GM23338 (cell line): ENCODE measurements at regions not wholly inside any gene's neighbourhood (a gene's known extent, or its start where the extent isn't known, plus 50 kb on each side); places are given as distances from the start of the nearest gene placed in this dataset.

Source experiments
- ATAC-seq: fragments of 200-7000 bp; cut with Tn5 transposase; 3 replicates; pipeline ENCODE4 v1.9.1; 2020
- DNase-seq: peaks from one replicate; pipeline ENCODE4 v3.0.0-alpha.2; 2015; ENCODE audit warnings: low spot score
- H2AFZ ChIP-seq: fragments of 200-600 bp; sonication (generic); 2 replicates; pipeline ENCODE4 v1.8.0; 2016; ENCODE audit warnings: antibody characterized with exemption, mild to moderate bottlenecking, moderate library complexity
- H3F3A ChIP-seq: fragments of 200-600 bp; sonication (generic); replicated peaks from 2 replicates; pipeline ENCODE4 v1.8.0; 2017; ENCODE audit warnings: antibody characterized with exemption, mixed run types, low read depth
- H3K27ac ChIP-seq: fragments of 200-600 bp; sonication (generic); 2 replicates; pipeline ENCODE4 v1.6.1; 2016; ENCODE audit warnings: low read depth
- H3K27me3 ChIP-seq: fragments of 200-600 bp; sonication (generic); 2 replicates; pipeline ENCODE4 v1.8.0; 2016; ENCODE audit warnings: mild to moderate bottlenecking, mixed run types, moderate library complexity; ENCODE audit not compliant: insufficient read depth
- H3K36me3 ChIP-seq: fragments of 200-600 bp; sonication (generic); 2 replicates; pipeline ENCODE4 v1.8.0; 2016; ENCODE audit warnings: mild to moderate bottlenecking; ENCODE audit not compliant: insufficient read depth
- H3K4me1 ChIP-seq: fragments of 200-600 bp; sonication (generic); 2 replicates; pipeline ENCODE4 v1.8.0; 2016; ENCODE audit warnings: mild to moderate bottlenecking, moderate library complexity; ENCODE audit not compliant: insufficient read depth
- H3K4me2 ChIP-seq: fragments of 200-600 bp; sonication (generic); 2 replicates; pipeline ENCODE4 v1.7.1; 2017; ENCODE audit warnings: mixed run types
- H3K4me3 ChIP-seq: fragments of 200-600 bp; sonication (generic); 2 replicates; pipeline ENCODE4 v1.6.1; 2016; ENCODE audit warnings: mixed run types
- H3K79me2 ChIP-seq: fragments of 200-600 bp; sonication (generic); replicated peaks from 2 replicates; pipeline ENCODE4 v1.8.0; 2017; ENCODE audit warnings: mild to moderate bottlenecking; ENCODE audit not compliant: insufficient read depth
- H3K9me2 ChIP-seq: fragments of 200-600 bp; sonication (generic); 2 replicates; pipeline ENCODE4 v1.8.0; 2017; ENCODE audit not compliant: insufficient read depth
- H4K20me1 ChIP-seq: fragments of 200-600 bp; sonication (generic); replicated peaks from 2 replicates; pipeline ENCODE4 v1.8.0; 2017; ENCODE audit warnings: mild to moderate bottlenecking; ENCODE audit not compliant: insufficient read depth
- H3K27ac Mint-ChIP-seq: 2 replicates; pipeline ENCODE4 v1.8.0; 2020; ENCODE audit warnings: inconsistent platforms, mild to moderate bottlenecking, moderate library complexity, mixed read lengths
- H3K27me3 Mint-ChIP-seq: 3 replicates; pipeline ENCODE4 v1.8.0; 2022; ENCODE audit warnings: low read depth, mild to moderate bottlenecking, moderate library complexity, mixed read lengths, inconsistent platforms; ENCODE audit not compliant: insufficient read depth, poor library complexity
- H3K36me3 Mint-ChIP-seq: 3 replicates; pipeline ENCODE4 v1.8.0; 2021; ENCODE audit warnings: low read depth, mild to moderate bottlenecking, inconsistent platforms, moderate library complexity, mixed read lengths
- H3K4me1 Mint-ChIP-seq: 3 replicates; pipeline ENCODE4 v1.8.0; 2020; ENCODE audit warnings: mild to moderate bottlenecking, inconsistent platforms, mixed read lengths
- H3K4me3 Mint-ChIP-seq: 3 replicates; pipeline ENCODE4 v1.8.0; 2021; ENCODE audit warnings: moderate library complexity, mild to moderate bottlenecking, inconsistent platforms, mixed read lengths
- H3K9me3 Mint-ChIP-seq: 3 replicates; pipeline ENCODE4 v1.8.0; 2020; ENCODE audit warnings: moderate library complexity, mild to moderate bottlenecking, inconsistent platforms, mixed read lengths
- CREB1 ChIP-seq: fragments of 250-450 bp; sonication (Bioruptor Pico); IDR thresholded peaks from 2 replicates; pipeline ENCODE4 v1.5.0; 2020; ENCODE audit warnings: low read depth, mild to moderate bottlenecking, moderate library complexity
- CTCF ChIP-seq, 2 experiments: fragments of 200-600 bp in 1 of 2; sonication (generic) in 1 of 2; conservative IDR thresholded peaks; 2 replicates each; pipeline versions ENCODE4 v1.5.1 to v1.6.1; 2016 to 2017; ENCODE audit warnings: antibody characterized with exemption in 2 of 2, low read depth in 2 of 2, mild to moderate bottlenecking in 2 of 2, moderate library complexity in 1 of 2
- ETS1 ChIP-seq: IDR thresholded peaks from 2 replicates; pipeline ENCODE4 v1.6.1; 2016; ENCODE audit warnings: antibody characterized with exemption
- EZH2phosphoT487 ChIP-seq: fragments of 200-600 bp; sonication (generic); IDR thresholded peaks from one replicate; pipeline ENCODE4 v1.8.1; 2018; ENCODE audit warnings: antibody characterized with exemption; ENCODE audit not compliant: unreplicated experiment
- NANOG ChIP-seq: IDR thresholded peaks from 2 replicates; pipeline ENCODE4 v1.6.1; 2016; ENCODE audit warnings: antibody characterized with exemption, borderline replicate concordance
- POLR2AphosphoS5 ChIP-seq: IDR thresholded peaks from 2 replicates; pipeline ENCODE4 v1.6.1; 2016; ENCODE audit warnings: antibody characterized with exemption, low read depth
- STAT1 ChIP-seq: IDR thresholded peaks from one replicate; pipeline ENCODE4 v1.6.1; 2016; ENCODE audit warnings: antibody characterized with exemption; ENCODE audit not compliant: unreplicated experiment
- ZNF114 ChIP-seq: fragments of 250-450 bp; sonication (Bioruptor Pico); IDR thresholded peaks from 2 replicates; pipeline ENCODE4 v1.5.0; 2020; ENCODE audit warnings: mild to moderate bottlenecking, moderate library complexity
- ZNF331 ChIP-seq: fragments of 250-450 bp; sonication (Bioruptor Pico); IDR thresholded peaks from 2 replicates; pipeline ENCODE4 v1.5.0; 2020; ENCODE audit warnings: low read depth, mild to moderate bottlenecking, moderate library complexity
- ZNF462 ChIP-seq: fragments of 250-450 bp; sonication (Bioruptor Pico); IDR thresholded peaks from 2 replicates; pipeline ENCODE4 v1.5.0; 2020; ENCODE audit warnings: mild to moderate bottlenecking, moderate library complexity

DNA sequence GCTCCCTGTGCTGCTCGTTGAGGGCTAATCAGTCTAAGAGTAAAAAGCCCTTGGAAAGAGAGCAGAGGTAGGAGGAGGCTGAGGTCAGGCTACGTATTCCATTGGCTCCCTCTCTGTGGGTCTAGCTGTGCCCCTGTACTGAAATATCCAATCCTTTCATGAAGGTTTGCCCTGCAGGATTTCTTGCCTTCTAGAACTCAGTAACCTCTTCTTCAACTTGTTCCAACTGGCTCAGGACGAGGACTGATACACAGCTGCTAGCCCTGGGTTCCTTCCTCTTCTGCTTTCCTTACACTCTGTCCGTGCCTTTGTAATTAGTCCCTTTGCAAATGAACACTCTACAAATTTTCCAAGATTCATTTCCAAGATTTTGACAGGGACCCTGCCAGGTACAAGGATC, 560.5 kb downstream of the ACTR3B start:
- Mint-ChIP-seq H3K27ac (no peak overlapping the region), H3K36me3 (peaks cover 50% of the 10 kb centered on the region), H3K27me3 (peaks cover 4% of the 10 kb centered on the region), H3K4me3 (no peak overlapping the region), H3K9me3 (peaks cover 92% of the 10 kb centered on the region), H3K4me1 (no peaks in the 10 kb centered on the region)
- Histone ChIP-seq H3K79me2 (no peaks in the 10 kb centered on the region), H3K4me3 (no peak overlapping the region), H3F3A (no peaks in the 10 kb centered on the region), H4K20me1 (no peaks in the 10 kb centered on the region), H3K36me3 (no peaks in the 10 kb centered on the region), H3K4me2 (no peak overlapping the region), H2AFZ (no peak overlapping the region), H3K9me2 (no peaks in the 10 kb centered on the region), H3K27me3 (no peaks in the 10 kb centered on the region), H3K27ac (no peak overlapping the region), H3K4me1 (no peaks in the 10 kb centered on the region)
- no peak for DNase-seq
- TF ChIP-seq CTCF (conservative IDR thresholded peaks at IDR 0.05; ENCODE audit: low read depth in 2 of 2) (no peak), ZNF114 (CRISPR knock-in tag) (no peak), STAT1 (no peak), NANOG (no peak), CREB1 (no peak), EZH2phosphoT487 (no peak), ETS1 (no peak)
- no peak for ATAC-seq

GRCh38 chr7:153320681-153321080, 561.1 kb downstream of the ACTR3B start:
- Histone ChIP-seq H4K20me1 (no peaks in the 10 kb centered on the region), H3K27me3 (no peaks in the 10 kb centered on the region), H3F3A (no peaks in the 10 kb centered on the region), H3K4me3 (no peak overlapping the region), H3K27ac (no peak overlapping the region), H3K4me2 (no peak overlapping the region), H3K4me1 (no peaks in the 10 kb centered on the region), H2AFZ (no peak overlapping the region), H3K79me2 (no peaks in the 10 kb centered on the region), H3K36me3 (no peaks in the 10 kb centered on the region), H3K9me2 (no peaks in the 10 kb centered on the region)
- peaks cover 98% of the 10 kb centered on the region for H3K9me3 Mint-ChIP-seq
- H3K4me3 Mint-ChIP-seq: no peak overlapping the region
- no peaks in the 10 kb centered on the region for H3K4me1 Mint-ChIP-seq
- TF ChIP-seq ZNF331 (CRISPR knock-in tag) (no peak), NANOG (no peak), ZNF462 (no peak), EZH2phosphoT487 (no peak), POLR2AphosphoS5 (no peak), CTCF (conservative IDR thresholded peaks at IDR 0.05; ENCODE audit: low read depth in 2 of 2) (no peak), ETS1 (no peak), STAT1 (no peak)
- ATAC-seq (no peak), DNase-seq (no peak)
- H3K27me3 Mint-ChIP-seq: peaks cover 4% of the 10 kb centered on the region
- H3K36me3 Mint-ChIP-seq: peaks cover 50% of the 10 kb centered on the region
- H3K27ac Mint-ChIP-seq: no peak overlapping the region
